OCI-LY7 (cell line): ENCODE measurements at regions not wholly inside any gene's neighbourhood (a gene's known extent, or its start where the extent isn't known, plus 50 kb on each side); places are given as distances from the start of the nearest gene placed in this dataset.

Source experiments
- BruUV-seq: library from RNA; stranded (reverse); fragments of 400-500 nt; replicated peaks from 2 replicates; lab custom pipeline; 2021; lab: Mats Ljungman, UMichigan
- CTCF ChIA-PET: fragments of 300-600 bp; sonication (Branson Sonifier 250); formaldehyde crosslinking; loops from one replicate; lab custom pipeline; 2022; ENCODE audit warnings: antibody characterized with exemption; ENCODE audit not compliant: unreplicated experiment; lab: Charles Lee
- POLR2A ChIA-PET: fragments of 300-600 bp; sonication (Branson Sonifier 250); formaldehyde crosslinking; loops from one replicate; lab custom pipeline; 2022; ENCODE audit warnings: antibody characterized with exemption; lab: Charles Lee
- DNase-seq: peaks from one replicate; pipeline ENCODE4 v3.0.0-alpha.2; 2015; ENCODE audit warnings: low spot score
- H2AFZ ChIP-seq: fragments of 200-600 bp; sonication (generic), shearing (Covaris generic); 2 replicates; pipeline ENCODE4 v1.6.1; 2014; ENCODE audit warnings: mild to moderate bottlenecking, antibody characterized with exemption, low read length, moderate library complexity
- H3K27ac ChIP-seq: fragments of 200-600 bp; sonication (generic); 2 replicates; pipeline ENCODE4 v1.5.1; 2014; ENCODE audit warnings: mixed run types, low read depth, mild to moderate bottlenecking, moderate library complexity, low read length, inconsistent platforms; ENCODE audit not compliant: poor library complexity, severe bottlenecking
- H3K36me3 ChIP-seq: fragments of 200-600 bp; sonication (generic); 2 replicates; pipeline ENCODE4 v1.6.1; 2014; ENCODE audit warnings: mild to moderate bottlenecking, antibody characterized with exemption, low read length, moderate library complexity, mixed read lengths; ENCODE audit not compliant: insufficient read depth
- H3K4me1 ChIP-seq: fragments of 200-600 bp; sonication (generic); 2 replicates; pipeline ENCODE4 v1.5.1; 2014; ENCODE audit warnings: mild to moderate bottlenecking, low read length; ENCODE audit not compliant: insufficient read depth, poor library complexity, severe bottlenecking
- H3K4me2 ChIP-seq: fragments of 200-600 bp; sonication (generic); 2 replicates; pipeline ENCODE4 v1.6.1; 2014; ENCODE audit warnings: mild to moderate bottlenecking, low read length
- H3K4me3 ChIP-seq: fragments of 200-600 bp; sonication (generic); 2 replicates; pipeline ENCODE4 v1.5.1; 2014; ENCODE audit warnings: mild to moderate bottlenecking, low read depth, low read length; ENCODE audit not compliant: poor library complexity, severe bottlenecking
- H3K79me2 ChIP-seq: fragments of 200-600 bp; sonication (generic); 2 replicates; pipeline ENCODE4 v1.6.1; 2016; ENCODE audit warnings: low read depth, mild to moderate bottlenecking, low read length, moderate library complexity, mixed read lengths; ENCODE audit not compliant: insufficient read depth
- H3K9me2 ChIP-seq: fragments of 200-600 bp; sonication (generic); 2 replicates; pipeline ENCODE4 v1.6.1; 2016; ENCODE audit warnings: mild to moderate bottlenecking, low read length, mixed read lengths; ENCODE audit not compliant: insufficient read depth
- H3K9me3 ChIP-seq: fragments of 200-600 bp; sonication (generic); 2 replicates; pipeline ENCODE4 v1.6.1; 2014; ENCODE audit warnings: mild to moderate bottlenecking, mixed run types, low read length, mixed read lengths
- H4K20me1 ChIP-seq: fragments of 200-600 bp; sonication (generic); 2 replicates; pipeline ENCODE4 v1.6.1; 2014; ENCODE audit warnings: mild to moderate bottlenecking, antibody characterized with exemption, low read length, moderate library complexity, mixed read lengths; ENCODE audit not compliant: insufficient read depth
- EZH2phosphoT487 ChIP-seq: fragments of 200-600 bp; sonication (generic); IDR thresholded peaks from 2 replicates; pipeline ENCODE4 v1.6.1; 2018; ENCODE audit warnings: low read depth, borderline replicate concordance, mild to moderate bottlenecking, mixed run types, antibody characterized with exemption, low read length, moderate library complexity, mixed read lengths
- intact Hi-C: fragments of 100-400 bp; cut with micrococcal nuclease; formaldehyde crosslinking; loops from one replicate; pipeline ENCODE4 v1.10.0; 2022; ENCODE audit not compliant: unreplicated experiment
- TF ChIP-seq, protein P1 (sequence below): fragments of 200-600 bp; sonication (generic); conservative IDR thresholded peaks from 2 replicates; pipeline ENCODE4 v1.5.1; 2014; ENCODE audit warnings: mild to moderate bottlenecking, antibody characterized with exemption, low read length, moderate library complexity, mixed read lengths

DNA sequence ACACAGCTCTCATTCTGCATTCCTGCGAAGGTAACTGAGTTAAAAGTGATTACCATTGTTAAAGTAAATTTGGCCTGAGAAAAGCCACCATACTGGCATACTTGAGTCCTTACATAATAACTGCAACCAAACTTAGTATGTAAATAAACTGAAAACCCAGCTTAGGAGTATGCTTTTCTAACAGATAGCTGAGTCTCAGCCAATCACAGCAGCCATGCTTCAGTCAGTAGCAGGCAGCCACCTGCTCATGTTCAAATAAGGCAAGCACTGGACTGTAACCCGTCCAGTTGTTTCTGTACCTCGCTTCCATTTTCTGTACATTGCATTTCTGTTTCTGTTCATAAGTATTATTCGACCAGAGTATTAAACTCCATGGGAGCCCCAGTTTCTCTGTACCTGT lies 58.6 kb downstream of the GCNT4 start:
- POLR2A ChIA-PET = no interaction called here
- no peak overlapping the region for H2AFZ ChIP-seq
- no peak overlapping the region for H3K4me2 ChIP-seq
- CTCF ChIA-PET = no interaction called here
- no peaks in the 10 kb centered on the region for H4K20me1 ChIP-seq
- no peaks in the 10 kb centered on the region for H3K36me3 ChIP-seq
- H3K9me2 ChIP-seq = no peaks in the 10 kb centered on the region
- DNase-seq = no peak
- no peaks in the 10 kb centered on the region for H3K4me1 ChIP-seq
- no peak overlapping the region for H3K27ac ChIP-seq
- TF ChIP-seq EZH2phosphoT487 = no peak
- TF ChIP-seq, protein P1, sequence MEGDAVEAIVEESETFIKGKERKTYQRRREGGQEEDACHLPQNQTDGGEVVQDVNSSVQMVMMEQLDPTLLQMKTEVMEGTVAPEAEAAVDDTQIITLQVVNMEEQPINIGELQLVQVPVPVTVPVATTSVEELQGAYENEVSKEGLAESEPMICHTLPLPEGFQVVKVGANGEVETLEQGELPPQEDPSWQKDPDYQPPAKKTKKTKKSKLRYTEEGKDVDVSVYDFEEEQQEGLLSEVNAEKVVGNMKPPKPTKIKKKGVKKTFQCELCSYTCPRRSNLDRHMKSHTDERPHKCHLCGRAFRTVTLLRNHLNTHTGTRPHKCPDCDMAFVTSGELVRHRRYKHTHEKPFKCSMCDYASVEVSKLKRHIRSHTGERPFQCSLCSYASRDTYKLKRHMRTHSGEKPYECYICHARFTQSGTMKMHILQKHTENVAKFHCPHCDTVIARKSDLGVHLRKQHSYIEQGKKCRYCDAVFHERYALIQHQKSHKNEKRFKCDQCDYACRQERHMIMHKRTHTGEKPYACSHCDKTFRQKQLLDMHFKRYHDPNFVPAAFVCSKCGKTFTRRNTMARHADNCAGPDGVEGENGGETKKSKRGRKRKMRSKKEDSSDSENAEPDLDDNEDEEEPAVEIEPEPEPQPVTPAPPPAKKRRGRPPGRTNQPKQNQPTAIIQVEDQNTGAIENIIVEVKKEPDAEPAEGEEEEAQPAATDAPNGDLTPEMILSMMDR = no peak
- H3K79me2 ChIP-seq = no peaks in the 10 kb centered on the region
- no TSS peak for BruUV-seq
- intact Hi-C loops = no loop called here
- no peaks in the 10 kb centered on the region for H3K9me3 ChIP-seq
- no peak overlapping the region for H3K4me3 ChIP-seq

DNA sequence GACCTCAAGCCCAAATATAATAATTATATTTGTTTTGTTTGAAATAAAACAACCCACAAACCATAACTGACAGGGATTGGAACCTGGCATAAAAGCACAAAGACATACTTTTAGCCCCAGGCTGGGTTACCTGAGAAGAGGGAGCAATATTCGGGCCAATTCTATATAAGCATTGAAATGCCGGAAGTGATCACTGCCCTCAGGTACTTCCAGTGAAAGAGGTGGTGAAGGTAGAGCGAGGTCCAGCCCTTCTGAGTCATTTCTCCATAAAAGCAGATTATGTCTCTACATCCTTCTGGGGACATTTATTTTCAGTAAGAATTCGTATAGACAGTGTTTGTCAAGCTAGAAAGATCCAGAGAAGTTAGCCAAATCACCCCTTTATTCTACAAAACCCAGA lies 59.6 kb downstream of the GCNT4 start:
- Histone ChIP-seq H3K27ac (no peak overlapping the region), H2AFZ (no peak overlapping the region), H3K4me3 (no peak overlapping the region), H3K79me2 (no peaks in the 10 kb centered on the region), H3K4me1 (no peaks in the 10 kb centered on the region), H3K9me2 (no peaks in the 10 kb centered on the region), H3K9me3 (no peaks in the 10 kb centered on the region), H3K4me2 (no peak overlapping the region), H3K36me3 (no peaks in the 10 kb centered on the region), H4K20me1 (no peaks in the 10 kb centered on the region)
- CTCF ChIA-PET = no interaction called here
- no peak for DNase-seq
- no peak for TF ChIP-seq EZH2phosphoT487
- TF ChIP-seq, protein P1 = no peak
- intact Hi-C loops = no loop called here
- POLR2A ChIA-PET = interaction anchor here (1.0 kb wide), 1 partner anchor 30 kb away, joined by 3 read pairs; no protein-coding TSS in a partner anchor
- BruUV-seq = no TSS peak

DNA sequence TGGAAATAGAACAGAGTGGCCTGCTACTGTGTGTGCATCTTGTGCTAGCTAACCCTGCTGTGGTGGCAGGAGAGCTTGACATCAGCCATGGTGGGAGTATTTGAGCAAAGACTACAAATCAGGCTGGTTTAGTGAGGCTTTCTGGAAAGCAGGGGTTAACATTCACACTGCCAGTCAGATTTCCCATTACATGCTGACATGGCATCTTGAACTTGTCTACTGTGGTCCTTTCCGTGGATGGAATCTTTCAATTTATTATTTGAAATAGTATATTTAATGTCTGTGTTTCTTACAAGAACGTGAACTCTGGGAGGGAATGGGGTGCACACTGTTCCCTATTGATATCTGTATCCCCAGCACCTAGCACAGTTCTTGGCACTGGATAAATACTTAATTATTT lies 60.8 kb downstream of the GCNT4 start:
- POLR2A ChIA-PET = interaction anchor here (1.0 kb wide), 1 partner anchor 31 kb away, joined by 3 read pairs; no protein-coding TSS in a partner anchor
- H3K9me2 ChIP-seq = no peaks in the 10 kb centered on the region
- intact Hi-C loops = no loop called here
- CTCF ChIA-PET = no interaction called here
- H3K36me3 ChIP-seq = no peaks in the 10 kb centered on the region
- no peaks in the 10 kb centered on the region for H3K79me2 ChIP-seq
- H2AFZ ChIP-seq = no peak overlapping the region
- no peaks in the 10 kb centered on the region for H3K9me3 ChIP-seq
- DNase-seq = no peak
- no peaks in the 10 kb centered on the region for H4K20me1 ChIP-seq
- no peak for TF ChIP-seq EZH2phosphoT487
- TF ChIP-seq, protein P1 = no peak
- no peaks in the 10 kb centered on the region for H3K4me1 ChIP-seq
- BruUV-seq = no TSS peak
- H3K4me2 ChIP-seq = no peak overlapping the region
- H3K4me3 ChIP-seq = no peak overlapping the region
- no peak overlapping the region for H3K27ac ChIP-seq
